OCI-LY1 (cell line): ENCODE measurements at regions not wholly inside any gene's neighbourhood (a gene's known extent, or its start where the extent isn't known, plus 50 kb on each side); places are given as distances from the start of the nearest gene placed in this dataset.

ENCODE experiments used
- H2AFZ ChIP-seq: fragments of 200-600 bp; sonication (generic), shearing (Covaris generic); 2 replicates; pipeline ENCODE4 v1.6.0; 2014; ENCODE audit warnings: antibody characterized with exemption, mild to moderate bottlenecking, low read length
- H3F3A ChIP-seq: fragments of 200-600 bp; sonication (generic), shearing (Covaris generic); 2 replicates; pipeline ENCODE4 v1.6.0; 2014; ENCODE audit warnings: mild to moderate bottlenecking, antibody characterized with exemption, low read length, moderate library complexity; ENCODE audit not compliant: insufficient read depth
- H3K27ac ChIP-seq: fragments of 200-600 bp; sonication (generic); 2 replicates; pipeline ENCODE4 v1.5.1; 2014; ENCODE audit warnings: low read length, mixed run types, mild to moderate bottlenecking, low read depth; ENCODE audit not compliant: poor library complexity, severe bottlenecking
- H3K27me3 ChIP-seq: fragments of 200-600 bp; sonication (generic); 2 replicates; pipeline ENCODE4 v1.6.0; 2014; ENCODE audit warnings: antibody characterized with exemption, mild to moderate bottlenecking, low read length, moderate library complexity; ENCODE audit not compliant: insufficient read depth
- H3K36me3 ChIP-seq: fragments of 200-600 bp; sonication (generic); 2 replicates; pipeline ENCODE4 v1.6.1; 2014; ENCODE audit warnings: mild to moderate bottlenecking, antibody characterized with exemption, low read length, moderate library complexity, mixed read lengths; ENCODE audit not compliant: insufficient read depth
- H3K4me1 ChIP-seq: fragments of 200-600 bp; sonication (generic); 2 replicates; pipeline ENCODE4 v1.5.1; 2014; ENCODE audit warnings: mild to moderate bottlenecking, low read length, moderate library complexity; ENCODE audit not compliant: insufficient read depth, severe bottlenecking
- H3K4me2 ChIP-seq: fragments of 200-600 bp; sonication (generic), shearing (Covaris generic); 2 replicates; pipeline ENCODE4 v1.6.1; 2014; ENCODE audit warnings: low read length
- H3K4me3 ChIP-seq: fragments of 200-600 bp; sonication (generic); 2 replicates; pipeline ENCODE4 v1.5.1; 2014; ENCODE audit warnings: low read length, low read depth, mild to moderate bottlenecking, mixed read lengths; ENCODE audit not compliant: poor library complexity, severe bottlenecking
- H3K79me2 ChIP-seq: fragments of 200-600 bp; shearing (Covaris generic); 2 replicates; pipeline ENCODE4 v1.6.1; 2016; ENCODE audit warnings: mixed run types, low read length, mixed read lengths; ENCODE audit not compliant: insufficient read depth
- H3K9ac ChIP-seq: fragments of 200-600 bp; sonication (generic), shearing (Covaris generic); 2 replicates; pipeline ENCODE4 v1.6.1; 2014; ENCODE audit warnings: mild to moderate bottlenecking, low read length, mixed read lengths
- H3K9me2 ChIP-seq: fragments of 200-600 bp; sonication (generic), shearing (Covaris generic); 2 replicates; pipeline ENCODE4 v1.6.1; 2014; ENCODE audit warnings: low read depth, mild to moderate bottlenecking, low read length, mixed read lengths
- H3K9me3 ChIP-seq: fragments of 200-600 bp; shearing (Covaris generic); 2 replicates; pipeline ENCODE4 v1.6.1; 2014; ENCODE audit warnings: low read length, mixed read lengths
- H4K20me1 ChIP-seq: fragments of 200-600 bp; sonication (generic), shearing (Covaris generic); 2 replicates; pipeline ENCODE4 v1.6.0; 2016; ENCODE audit warnings: mild to moderate bottlenecking, low read length; ENCODE audit not compliant: insufficient read depth
- CTCF ChIP-seq: fragments of 200-600 bp; sonication (generic), shearing (Covaris generic); IDR thresholded peaks from 2 replicates; pipeline ENCODE4 v1.5.1; 2017; ENCODE audit warnings: mild to moderate bottlenecking, antibody characterized with exemption, low read length, moderate library complexity, mixed read lengths
- EZH2 ChIP-seq: fragments of 200-600 bp; sonication (generic), shearing (Covaris generic); IDR thresholded peaks from 2 replicates; pipeline ENCODE4 v1.8.0; 2017; ENCODE audit warnings: borderline replicate concordance, mixed run types, mild to moderate bottlenecking, antibody characterized with exemption, low read length, moderate library complexity, mixed read lengths

- Histone ChIP-seq H3K27ac (no peak overlapping the region), H2AFZ (no peak overlapping the region), H3K4me3 (no peak overlapping the region), H4K20me1 (no peaks in the 10 kb centered on the region), H3K79me2 (no peaks in the 10 kb centered on the region), H3K27me3 (peaks cover 6% of the 10 kb centered on the region; the same call in 1 of the 2 replicates), H3K4me2 (no peak overlapping the region), H3K9me2 (no peaks in the 10 kb centered on the region), H3F3A (no peaks in the 10 kb centered on the region), H3K9me3 (peaks cover 5% of the 10 kb centered on the region; the same call in 1 of the 2 replicates), H3K9ac (no peak overlapping the region), H3K36me3 (no peaks in the 10 kb centered on the region; the same call in 1 of the 2 replicates), H3K4me1 (no peaks in the 10 kb centered on the region)
- no peak for TF ChIP-seq CTCF
- TF ChIP-seq EZH2 = no peak
Observed at GRCh38 chr9:134987376-134987775, 69.7 kb upstream of the FCN1 start.

- Histone ChIP-seq H3F3A (no peaks in the 10 kb centered on the region), H3K27me3 (peaks cover 6% of the 10 kb centered on the region; the same call in 1 of the 2 replicates), H3K4me3 (no peak overlapping the region), H3K36me3 (no peaks in the 10 kb centered on the region; the same call in 1 of the 2 replicates), H4K20me1 (no peaks in the 10 kb centered on the region), H3K9me3 (peaks cover 5% of the 10 kb centered on the region; the same call in 1 of the 2 replicates), H3K9ac (no peak overlapping the region), H3K9me2 (no peaks in the 10 kb centered on the region), H3K27ac (no peak overlapping the region), H3K4me1 (no peaks in the 10 kb centered on the region), H3K4me2 (no peak overlapping the region), H2AFZ (no peak overlapping the region), H3K79me2 (no peaks in the 10 kb centered on the region)
- TF ChIP-seq EZH2 (no peak), CTCF (no peak)
Observed at GRCh38 chr9:134987906-134988700, 70.4 kb upstream of the FCN1 start.

GRCh38 chr9:134988706-134989105 lies 71.0 kb upstream of the FCN1 start:
- Histone ChIP-seq H3K36me3 (no peaks in the 10 kb centered on the region; the same call in 1 of the 2 replicates), H3K27me3 (peaks cover 6% of the 10 kb centered on the region; the same call in 1 of the 2 replicates), H3K4me2 (no peak overlapping the region), H3K9me3 (peaks cover 5% of the 10 kb centered on the region; the same call in 1 of the 2 replicates), H3K4me3 (no peak overlapping the region), H4K20me1 (no peaks in the 10 kb centered on the region), H3K4me1 (no peaks in the 10 kb centered on the region), H3K27ac (no peak overlapping the region), H3K79me2 (no peaks in the 10 kb centered on the region), H3F3A (no peaks in the 10 kb centered on the region), H3K9me2 (no peaks in the 10 kb centered on the region), H3K9ac (no peak overlapping the region), H2AFZ (no peak overlapping the region)
- TF ChIP-seq EZH2 (no peak), CTCF (no peak)
